ENCODE measurements at regions not wholly inside any gene's neighbourhood (a gene's known extent, or its start where the extent isn't known, plus 50 kb on each side); places are given as distances from the start of the nearest gene placed in this dataset.
"Not testable (repeated sequence)": the region's sequence is repeated elsewhere in the genome, so short reads cannot be mapped to it uniquely, and the experiment has no call there.

GRCh38 chr17:15858082-15858481 is 86.8 kb upstream of the ADORA2B start:
- DNase-seq (ENCODE audit: low read depth in 4 of 4, low spot score in 3 of 4) = not testable (repeated sequence)

- DNase-seq (ENCODE audit: low read depth in 4 of 4, low spot score in 3 of 4) = not testable (repeated sequence)
Measured at GRCh38 chr17:15860774-15861173, 84.2 kb upstream of the ADORA2B start.

- DNase-seq (ENCODE audit: low read depth in 4 of 4, low spot score in 3 of 4) = not testable (repeated sequence)
Measured at GRCh38 chr17:15864061-15864460, 80.9 kb upstream of the ADORA2B start.

GRCh38 chr17:15864472-15864871 is 80.5 kb upstream of the ADORA2B start:
- DNase-seq (ENCODE audit: low read depth in 4 of 4, low spot score in 3 of 4) = not testable (repeated sequence)

- DNase-seq (ENCODE audit: low read depth in 4 of 4, low spot score in 3 of 4) = not testable (repeated sequence)
Measured at GRCh38 chr17:15866015-15866414, 78.9 kb upstream of the ADORA2B start.

- DNase-seq (ENCODE audit: low read depth in 4 of 4, low spot score in 3 of 4) = not testable (repeated sequence)
Measured at GRCh38 chr17:15867331-15867730, 77.6 kb upstream of the ADORA2B start.

GRCh38 chr17:15869868-15870267 is 75.1 kb upstream of the ADORA2B start:
- not testable (repeated sequence) for DNase-seq (ENCODE audit: low read depth in 4 of 4, low spot score in 3 of 4)

- not testable (repeated sequence) for DNase-seq (ENCODE audit: low read depth in 4 of 4, low spot score in 3 of 4)
Measured at GRCh38 chr17:15872677-15873076, 72.3 kb upstream of the ADORA2B start.

GRCh38 chr17:15877882-15878500 is 66.9 kb upstream of the ADORA2B start:
- DNase-seq (ENCODE audit: low read depth in 4 of 4, low spot score in 3 of 4) = not testable (repeated sequence)

- DNase-seq (ENCODE audit: low read depth in 4 of 4, low spot score in 3 of 4) = no peak
Measured at GRCh38 chr17:15882058-15882720, 62.7 kb upstream of the ADORA2B start.

- no peak for DNase-seq (ENCODE audit: low read depth in 4 of 4, low spot score in 3 of 4)
Measured at GRCh38 chr17:15882777-15883176, 62.2 kb upstream of the ADORA2B start.

- no peak for DNase-seq (ENCODE audit: low read depth in 4 of 4, low spot score in 3 of 4)
Measured at GRCh38 chr17:15883617-15884111, 61.3 kb upstream of the ADORA2B start.

- no peak for DNase-seq (ENCODE audit: low read depth in 4 of 4, low spot score in 3 of 4)
Measured at GRCh38 chr17:15884731-15885130, 60.2 kb upstream of the ADORA2B start.

- DNase-seq (ENCODE audit: low read depth in 4 of 4, low spot score in 3 of 4) = no peak
Measured at GRCh38 chr17:15885770-15886169, 59.2 kb upstream of the ADORA2B start.

- DNase-seq (ENCODE audit: low read depth in 4 of 4, low spot score in 3 of 4) = no peak
Measured at GRCh38 chr17:15886221-15886620, 58.7 kb upstream of the ADORA2B start.

- no peak for DNase-seq (ENCODE audit: low read depth in 4 of 4, low spot score in 3 of 4)
Measured at GRCh38 chr17:15886804-15887203, 58.1 kb upstream of the ADORA2B start.

- no peak for DNase-seq (ENCODE audit: low read depth in 4 of 4, low spot score in 3 of 4)
Measured at GRCh38 chr17:15888436-15888835, 56.5 kb upstream of the ADORA2B start.

- no peak for DNase-seq (ENCODE audit: low read depth in 4 of 4, low spot score in 3 of 4)
Measured at GRCh38 chr17:15890279-15890892, 54.5 kb upstream of the ADORA2B start.

GRCh38 chr17:15891318-15891717 is 53.6 kb upstream of the ADORA2B start:
- DNase-seq (ENCODE audit: low read depth in 4 of 4, low spot score in 3 of 4) = no peak

- no peak for DNase-seq (ENCODE audit: low read depth in 4 of 4, low spot score in 3 of 4)
Measured at GRCh38 chr17:15892244-15892643, 52.7 kb upstream of the ADORA2B start.

GRCh38 chr17:15892731-15893657 is 51.9 kb upstream of the ADORA2B start:
- no peak for DNase-seq (ENCODE audit: low read depth in 4 of 4, low spot score in 3 of 4)
